HAP-1 (cell line): ENCODE measurements at regions not wholly inside any gene's neighbourhood (a gene's known extent, or its start where the extent isn't known, plus 50 kb on each side); places are given as distances from the start of the nearest gene placed in this dataset.

Experiments
- DNase-seq, 2 experiments: peaks; one replicate each; pipeline ENCODE4 v3.0.0-alpha.2; 2016 to 2020; ENCODE audit warnings: low spot score in 2 of 2
- H3K27me3 ChIP-seq: fragments of 250-450 bp; sonication (Bioruptor Pico); 2 replicates; pipeline ENCODE4 v1.5.1; 2020; ENCODE audit warnings: low read depth, mild to moderate bottlenecking, moderate library complexity
- H3K36me3 ChIP-seq: fragments of 250-450 bp; sonication (Bioruptor Pico); replicated peaks from 2 replicates; pipeline ENCODE4 v1.5.1; 2020; ENCODE audit warnings: mild to moderate bottlenecking
- H3K4me1 ChIP-seq: fragments of 250-450 bp; sonication (Bioruptor Pico); 2 replicates; pipeline ENCODE4 v1.5.1; 2020; ENCODE audit warnings: mild to moderate bottlenecking
- H3K4me3 ChIP-seq: fragments of 250-450 bp; sonication (Bioruptor Pico); 2 replicates; pipeline ENCODE4 v1.5.1; 2020; ENCODE audit warnings: mild to moderate bottlenecking, moderate library complexity
- H3K9me3 ChIP-seq: fragments of 250-450 bp; sonication (Bioruptor Pico); 2 replicates; pipeline ENCODE4 v1.5.1; 2020; ENCODE audit warnings: mild to moderate bottlenecking, moderate library complexity
- in situ Hi-C: fragments of 300-500 bp; cut with MboI; formaldehyde crosslinking; loops from 3 replicates; pipeline ENCODE4 v1.14.3; 2020; ENCODE audit warnings: low sequenced_read_pairs, inconsistent platforms, mixed read lengths

- H3K9me3 ChIP-seq, result no peaks in the 10 kb centered on the region
- DNase-seq, result no peak
- in situ Hi-C loops, result no loop called here
- H3K27me3 ChIP-seq, result no peaks in the 10 kb centered on the region
- no peaks in the 10 kb centered on the region for H3K4me1 ChIP-seq
- H3K4me3 ChIP-seq, result no peak overlapping the region
- no peaks in the 10 kb centered on the region for H3K36me3 ChIP-seq
Observed at GRCh38 chr16:13803974-13804373, 116.0 kb upstream of the ERCC4 start.

DNA sequence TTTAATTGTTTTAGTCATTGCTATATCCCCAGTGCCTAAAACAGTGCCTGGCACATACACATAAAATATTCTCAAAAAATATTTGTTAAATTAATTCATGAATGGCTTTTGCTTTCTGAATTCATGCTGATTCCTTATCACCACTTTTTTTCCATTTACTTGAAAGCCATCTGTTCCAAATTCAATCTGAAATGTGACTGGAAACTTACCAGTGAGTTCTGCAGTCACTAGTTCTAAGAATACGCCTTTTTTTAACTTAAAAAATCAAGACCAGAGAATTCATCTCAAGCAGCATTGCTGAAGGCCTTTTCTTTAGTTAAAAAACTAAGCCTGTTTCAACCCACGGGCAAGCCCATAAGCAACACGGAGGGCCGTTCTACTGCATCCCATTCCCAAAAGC is 114.0 kb upstream of the ERCC4 start:
- Histone ChIP-seq H3K9me3 (no peaks in the 10 kb centered on the region), H3K36me3 (no peaks in the 10 kb centered on the region), H3K4me3 (no peak overlapping the region), H3K4me1 (no peaks in the 10 kb centered on the region), H3K27me3 (no peaks in the 10 kb centered on the region)
- DNase-seq, result no peak
- in situ Hi-C loops, result no loop called here

- H3K4me1 ChIP-seq, result no peaks in the 10 kb centered on the region
- no peak overlapping the region for H3K4me3 ChIP-seq
- no peaks in the 10 kb centered on the region for H3K36me3 ChIP-seq
- no peaks in the 10 kb centered on the region for H3K27me3 ChIP-seq
- no peak for DNase-seq
- H3K9me3 ChIP-seq, result no peaks in the 10 kb centered on the region
- in situ Hi-C loops, result no loop called here
Observed at GRCh38 chr16:13806671-13807070, 113.3 kb upstream of the ERCC4 start.

- in situ Hi-C loops, result no loop called here
Observed at GRCh38 chr16:13808102-13808501, 111.9 kb upstream of the ERCC4 start.

GRCh38 chr16:13809765-13810164 is 110.2 kb upstream of the ERCC4 start:
- H3K4me1 ChIP-seq, result no peaks in the 10 kb centered on the region
- H3K27me3 ChIP-seq, result no peaks in the 10 kb centered on the region
- in situ Hi-C loops, result no loop called here
- no peak overlapping the region for H3K4me3 ChIP-seq
- H3K9me3 ChIP-seq, result no peaks in the 10 kb centered on the region
- no peaks in the 10 kb centered on the region for H3K36me3 ChIP-seq
- DNase-seq, result no peak

More at GRCh38 chr16:13808102-13808501, 111.9 kb upstream of the ERCC4 start:
- H3K27me3 ChIP-seq, result no peaks in the 10 kb centered on the region
- H3K4me1 ChIP-seq, result no peaks in the 10 kb centered on the region
- no peaks in the 10 kb centered on the region for H3K9me3 ChIP-seq
- H3K4me3 ChIP-seq, result no peak overlapping the region
- DNase-seq, result no peak
- H3K36me3 ChIP-seq, result no peaks in the 10 kb centered on the region

DNA sequence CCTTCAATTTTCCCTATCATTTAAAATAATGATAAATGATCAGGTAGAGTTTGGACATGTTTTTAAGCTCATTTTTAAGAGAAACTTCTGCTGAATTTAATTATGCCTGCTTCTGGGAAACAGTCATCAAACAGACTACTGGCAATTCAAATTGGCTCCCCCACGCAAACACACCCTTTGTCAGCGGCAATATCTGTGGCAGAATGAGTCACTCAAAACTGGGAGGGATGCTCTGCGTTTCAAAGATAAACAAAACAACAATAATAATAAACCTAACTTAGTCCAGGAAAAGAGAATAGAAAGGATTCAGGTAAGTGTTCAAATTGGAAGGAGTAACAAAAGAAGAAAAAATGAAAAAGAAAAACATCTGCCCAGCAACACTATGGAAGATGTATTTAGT is 108.1 kb upstream of the ERCC4 start:
- in situ Hi-C loops, result no loop called here
- Histone ChIP-seq H3K36me3 (no peaks in the 10 kb centered on the region), H3K4me3 (no peak overlapping the region), H3K4me1 (no peaks in the 10 kb centered on the region), H3K9me3 (no peaks in the 10 kb centered on the region), H3K27me3 (no peaks in the 10 kb centered on the region)
- no peak for DNase-seq

GRCh38 chr16:13816701-13817100 is 103.3 kb upstream of the ERCC4 start:
- no peak overlapping the region for H3K4me3 ChIP-seq
- in situ Hi-C loops, result no loop called here
- H3K36me3 ChIP-seq, result no peaks in the 10 kb centered on the region
- DNase-seq, result no peak
- no peaks in the 10 kb centered on the region for H3K27me3 ChIP-seq
- no peaks in the 10 kb centered on the region for H3K4me1 ChIP-seq
- H3K9me3 ChIP-seq, result no peaks in the 10 kb centered on the region

- no peak for DNase-seq
- H3K27me3 ChIP-seq, result no peaks in the 10 kb centered on the region
- in situ Hi-C loops, result no loop called here
Observed at GRCh38 chr16:13823501-13823900, 96.5 kb upstream of the ERCC4 start.

DNA sequence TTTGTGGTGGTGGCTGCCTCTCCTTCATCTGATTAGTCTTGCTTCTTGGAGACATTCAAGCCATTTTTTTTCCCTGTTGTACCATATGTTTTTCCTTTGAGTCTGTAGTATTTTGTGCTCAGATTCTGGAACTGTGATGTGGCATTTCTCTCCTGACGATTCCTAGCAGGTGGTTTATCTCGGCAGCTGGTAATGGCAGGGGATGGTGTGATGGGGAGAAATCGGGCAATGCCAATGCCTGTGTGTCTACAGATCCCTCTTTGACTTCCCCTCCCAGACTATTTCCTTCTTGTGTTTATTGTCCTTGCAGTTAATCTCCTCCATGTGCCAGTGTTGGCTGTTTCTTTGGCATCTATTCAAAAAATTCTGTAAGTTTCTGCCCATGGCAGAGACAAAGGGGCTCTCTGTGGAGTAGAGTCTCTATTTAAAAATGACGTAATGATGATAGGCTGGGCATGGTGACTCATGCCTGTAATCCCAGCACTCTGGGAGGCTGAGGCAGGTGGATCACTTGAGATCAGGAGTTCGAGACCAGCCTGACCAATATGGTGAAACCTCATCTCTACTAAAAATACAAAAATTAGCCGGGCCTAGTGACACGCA is 90.2 kb upstream of the ERCC4 start:
- Histone ChIP-seq H3K4me3 (no peak overlapping the region), H3K9me3 (no peaks in the 10 kb centered on the region), H3K4me1 (no peaks in the 10 kb centered on the region), H3K36me3 (no peaks in the 10 kb centered on the region), H3K27me3 (no peaks in the 10 kb centered on the region)
- in situ Hi-C loops, result no loop called here
- no peak for DNase-seq

More at GRCh38 chr16:13823501-13823900, 96.5 kb upstream of the ERCC4 start:
- Histone ChIP-seq H3K36me3 (no peaks in the 10 kb centered on the region), H3K9me3 (no peaks in the 10 kb centered on the region), H3K4me1 (no peaks in the 10 kb centered on the region), H3K4me3 (no peak overlapping the region)

GRCh38 chr16:13833515-13833914 is 86.4 kb upstream of the ERCC4 start:
- in situ Hi-C loops, result no loop called here

GRCh38 chr16:13835387-13835786 is 84.6 kb upstream of the ERCC4 start:
- in situ Hi-C loops, result no loop called here
- H3K27me3 ChIP-seq, result no peaks in the 10 kb centered on the region
- DNase-seq, result no peak
- no peak overlapping the region for H3K4me3 ChIP-seq
- no peaks in the 10 kb centered on the region for H3K36me3 ChIP-seq
- H3K9me3 ChIP-seq, result no peaks in the 10 kb centered on the region
- H3K4me1 ChIP-seq, result no peaks in the 10 kb centered on the region

More at GRCh38 chr16:13833515-13833914, 86.4 kb upstream of the ERCC4 start:
- Histone ChIP-seq H3K9me3 (no peaks in the 10 kb centered on the region), H3K4me3 (no peak overlapping the region), H3K4me1 (no peaks in the 10 kb centered on the region), H3K27me3 (no peaks in the 10 kb centered on the region), H3K36me3 (no peaks in the 10 kb centered on the region)
- no peak for DNase-seq

DNA sequence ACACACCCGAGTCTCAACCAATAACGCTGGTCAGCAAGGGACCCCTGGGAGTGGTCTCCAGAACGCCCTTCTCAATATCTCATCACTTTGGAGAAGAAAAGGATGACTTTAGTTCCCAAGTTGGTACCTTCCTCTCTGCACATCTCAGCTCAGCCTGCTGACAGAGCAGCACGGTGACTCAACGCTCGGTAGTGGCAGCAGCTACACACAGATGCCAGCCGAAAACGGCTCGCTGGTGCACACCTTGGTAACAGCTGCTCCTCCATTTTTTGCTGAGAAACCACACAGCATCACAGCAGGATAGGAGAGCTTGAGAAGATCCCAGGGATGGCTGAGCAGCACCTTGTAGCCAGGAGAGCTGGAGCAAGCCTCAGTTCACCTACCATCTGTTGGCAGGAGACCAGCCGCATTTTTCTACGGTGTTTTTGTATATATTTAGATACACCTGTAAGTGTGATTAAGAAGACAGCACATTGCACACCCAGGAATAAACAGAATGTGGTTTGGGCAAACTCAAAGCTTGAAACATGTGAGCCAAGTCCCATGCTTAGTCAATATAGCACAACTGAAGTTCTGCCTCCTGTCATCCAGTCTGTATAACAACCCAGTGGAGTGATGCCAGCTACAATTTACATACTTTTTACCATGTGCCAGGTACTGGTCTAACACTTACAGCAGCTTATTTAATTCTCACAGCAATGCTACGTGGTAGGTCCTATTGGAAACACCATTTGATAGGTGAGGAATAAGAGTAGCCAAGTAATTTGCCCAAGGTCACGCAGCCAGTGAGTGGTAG is 83.8 kb upstream of the ERCC4 start:
- Histone ChIP-seq H3K36me3 (no peaks in the 10 kb centered on the region), H3K4me3 (no peak overlapping the region), H3K27me3 (no peaks in the 10 kb centered on the region), H3K9me3 (no peaks in the 10 kb centered on the region), H3K4me1 (no peaks in the 10 kb centered on the region)
- DNase-seq, result no peak
- in situ Hi-C loops, result no loop called here

- no peaks in the 10 kb centered on the region for H3K9me3 ChIP-seq
- in situ Hi-C loops, result no loop called here
- no peak for DNase-seq
- H3K27me3 ChIP-seq, result no peaks in the 10 kb centered on the region
- H3K4me3 ChIP-seq, result no peak overlapping the region
- H3K36me3 ChIP-seq, result no peaks in the 10 kb centered on the region
- H3K4me1 ChIP-seq, result no peaks in the 10 kb centered on the region
Observed at GRCh38 chr16:13838401-13839190, 81.4 kb upstream of the ERCC4 start.

- Histone ChIP-seq H3K4me1 (no peaks in the 10 kb centered on the region), H3K36me3 (no peaks in the 10 kb centered on the region), H3K27me3 (no peaks in the 10 kb centered on the region), H3K4me3 (no peak overlapping the region), H3K9me3 (no peaks in the 10 kb centered on the region)
- in situ Hi-C loops, result no loop called here
- no peak for DNase-seq
Observed at GRCh38 chr16:13839577-13839976, 80.4 kb upstream of the ERCC4 start.
